GM19099 (cell line): ENCODE measurements at regions not wholly inside any gene's neighbourhood (a gene's known extent, or its start where the extent isn't known, plus 50 kb on each side); places are given as distances from the start of the nearest gene placed in this dataset.

ENCODE experiments used
- POLR2A ChIP-seq: IDR thresholded peaks from 3 replicates; pipeline ENCODE4 v1.6.1; 2011; ENCODE audit warnings: low read depth; ENCODE audit not compliant: insufficient read length; ENCODE audit errors: extremely low read depth

- TF ChIP-seq POLR2A = no peak
Measured at GRCh38 chr4:13857800-13858199, 230.3 kb upstream of the BOD1L1 start.

- TF ChIP-seq POLR2A = no peak
Measured at GRCh38 chr4:13859423-13859822, 231.9 kb upstream of the BOD1L1 start.

- no peak for TF ChIP-seq POLR2A
Measured at GRCh38 chr4:13860126-13860525, 232.6 kb upstream of the BOD1L1 start.

GRCh38 chr4:13865871-13866669 lies 238.5 kb upstream of the BOD1L1 start:
- no peak for TF ChIP-seq POLR2A

- TF ChIP-seq POLR2A = no peak
Measured at GRCh38 chr4:13866881-13867280, 239.4 kb upstream of the BOD1L1 start.

GRCh38 chr4:13872155-13872554 lies 244.6 kb upstream of the BOD1L1 start:
- TF ChIP-seq POLR2A = no peak

GRCh38 chr4:13872955-13873354 lies 245.4 kb upstream of the BOD1L1 start:
- TF ChIP-seq POLR2A = no peak

GRCh38 chr4:13875181-13875580 lies 247.7 kb upstream of the BOD1L1 start:
- TF ChIP-seq POLR2A = no peak

GRCh38 chr4:13876131-13876530 lies 248.6 kb upstream of the BOD1L1 start:
- no peak for TF ChIP-seq POLR2A

- TF ChIP-seq POLR2A = no peak
Measured at GRCh38 chr4:13876940-13877339, 249.4 kb upstream of the BOD1L1 start.

GRCh38 chr4:13877626-13878025 lies 250.1 kb upstream of the BOD1L1 start:
- no peak for TF ChIP-seq POLR2A

- TF ChIP-seq POLR2A = no peak
Measured at GRCh38 chr4:13881892-13882291, 254.4 kb upstream of the BOD1L1 start.

- no peak for TF ChIP-seq POLR2A
Measured at GRCh38 chr4:13887010-13887409, 259.5 kb upstream of the BOD1L1 start.

GRCh38 chr4:13888112-13888511 lies 260.6 kb upstream of the BOD1L1 start:
- no peak for TF ChIP-seq POLR2A

GRCh38 chr4:13891544-13891939 lies 264.0 kb upstream of the BOD1L1 start:
- no peak for TF ChIP-seq POLR2A

GRCh38 chr4:13892739-13893105 lies 265.2 kb upstream of the BOD1L1 start:
- no peak for TF ChIP-seq POLR2A

GRCh38 chr4:13893211-13893610 lies 265.7 kb upstream of the BOD1L1 start:
- TF ChIP-seq POLR2A = no peak
